Peyer's patch (tissue), 4 donors: ENCODE measurements at regions not wholly inside any gene's neighbourhood (a gene's known extent, or its start where the extent isn't known, plus 50 kb on each side); places are given as distances from the start of the nearest gene placed in this dataset.

Source experiments
- POLR2A ChIP-seq, 2 donors: fragments of 450-650 bp; IDR thresholded peaks; one replicate each; pipeline ENCODE4 v1.5.1; 2017; ENCODE audit warnings: antibody characterized with exemption in 2 of 2, mild to moderate bottlenecking in 2 of 2, moderate library complexity in 2 of 2
- TF ChIP-seq, protein P1 (sequence below), 6 experiments: fragments of 450-650 bp in 4 of 6; fragments of 200-600 bp in 2 of 6; sonication (generic) in 1 of 6; IDR thresholded peaks; one replicate each; pipeline ENCODE4 v1.5.1; 2017 to 2019; ENCODE audit warnings: antibody characterized with exemption in 6 of 6, mild to moderate bottlenecking in 3 of 6, moderate library complexity in 1 of 6

DNA sequence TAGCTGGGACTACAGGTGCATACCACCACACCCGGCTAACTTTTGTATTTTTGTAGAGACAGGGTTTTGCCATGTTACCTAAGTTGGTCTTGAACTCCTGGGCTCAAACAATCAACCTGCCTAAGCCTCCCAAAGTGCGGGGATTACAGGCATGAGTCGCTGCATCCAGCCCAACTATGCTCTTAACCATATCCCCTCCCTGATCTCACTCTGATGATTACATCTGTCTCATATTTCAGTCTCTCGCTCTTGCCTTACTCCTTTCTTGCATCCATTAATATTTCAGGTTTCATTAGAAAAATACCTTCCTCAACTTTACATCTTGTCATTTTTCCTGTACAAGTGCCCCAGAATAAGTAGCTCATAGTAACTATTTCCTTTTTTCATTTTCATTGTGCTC lies 61.0 kb upstream of the BASP1 start:
- TF ChIP-seq, protein P1, sequence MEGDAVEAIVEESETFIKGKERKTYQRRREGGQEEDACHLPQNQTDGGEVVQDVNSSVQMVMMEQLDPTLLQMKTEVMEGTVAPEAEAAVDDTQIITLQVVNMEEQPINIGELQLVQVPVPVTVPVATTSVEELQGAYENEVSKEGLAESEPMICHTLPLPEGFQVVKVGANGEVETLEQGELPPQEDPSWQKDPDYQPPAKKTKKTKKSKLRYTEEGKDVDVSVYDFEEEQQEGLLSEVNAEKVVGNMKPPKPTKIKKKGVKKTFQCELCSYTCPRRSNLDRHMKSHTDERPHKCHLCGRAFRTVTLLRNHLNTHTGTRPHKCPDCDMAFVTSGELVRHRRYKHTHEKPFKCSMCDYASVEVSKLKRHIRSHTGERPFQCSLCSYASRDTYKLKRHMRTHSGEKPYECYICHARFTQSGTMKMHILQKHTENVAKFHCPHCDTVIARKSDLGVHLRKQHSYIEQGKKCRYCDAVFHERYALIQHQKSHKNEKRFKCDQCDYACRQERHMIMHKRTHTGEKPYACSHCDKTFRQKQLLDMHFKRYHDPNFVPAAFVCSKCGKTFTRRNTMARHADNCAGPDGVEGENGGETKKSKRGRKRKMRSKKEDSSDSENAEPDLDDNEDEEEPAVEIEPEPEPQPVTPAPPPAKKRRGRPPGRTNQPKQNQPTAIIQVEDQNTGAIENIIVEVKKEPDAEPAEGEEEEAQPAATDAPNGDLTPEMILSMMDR (IDR thresholded peaks at IDR 0.05): no peak
- no peak for TF ChIP-seq POLR2A (IDR thresholded peaks at IDR 0.05)
